Esophagus muscularis mucosa (tissue), 4 donors: ENCODE measurements at regions not wholly inside any gene's neighbourhood (a gene's known extent, or its start where the extent isn't known, plus 50 kb on each side); places are given as distances from the start of the nearest gene placed in this dataset.

Experiments
- DNase-seq: peaks from one replicate; pipeline ENCODE4 v3.0.0-alpha.2; 2017; ENCODE audit errors: extremely low spot score
- H3K27ac ChIP-seq, 4 donors: fragments of 200-600 bp; sonication (generic); replicated peaks in 1 of 4; 1 replicate in 3 of 4; 2 replicates in 1 of 4; pipeline ENCODE4 v1.5.1; 2016 to 2019; ENCODE audit warnings: mild to moderate bottlenecking in 1 of 4
- H3K27me3 ChIP-seq, 4 donors: fragments of 200-600 bp; sonication (generic); one replicate each; pipeline versions ENCODE4 v1.5.1 to v1.6.0; 2016 to 2019
- H3K36me3 ChIP-seq, 4 donors: fragments of 200-600 bp; sonication (generic); one replicate each; pipeline ENCODE4 v1.5.1; 2016 to 2019
- H3K4me1 ChIP-seq, 4 donors: fragments of 200-600 bp; sonication (generic); one replicate each; pipeline ENCODE4 v1.5.1; 2016 to 2019
- H3K4me3 ChIP-seq, 4 donors: fragments of 200-600 bp; sonication (generic); 1 replicate in 2 of 4; 2 replicates in 2 of 4; pipeline ENCODE4 v1.5.1; 2016 to 2019; ENCODE audit warnings: mild to moderate bottlenecking in 4 of 4, moderate library complexity in 1 of 4
- H3K9me3 ChIP-seq, 4 donors: fragments of 200-600 bp; sonication (generic); 1 replicate in 3 of 4; 2 replicates in 1 of 4; pipeline ENCODE4 v1.5.1; 2016 to 2019
- EP300 ChIP-seq: sonication (generic); formaldehyde crosslinking; IDR thresholded peaks from one replicate; pipeline ENCODE4 v1.6.1; 2017; ENCODE audit warnings: antibody characterized with exemption
- POLR2A ChIP-seq: fragments of 450-650 bp; IDR thresholded peaks from one replicate; pipeline ENCODE4 v1.6.1; 2017; ENCODE audit warnings: antibody characterized with exemption, moderate library complexity, mild to moderate bottlenecking, low read depth
- POLR2AphosphoS5 ChIP-seq, 2 donors: sonication (generic); formaldehyde crosslinking; IDR thresholded peaks; one replicate each; pipeline ENCODE4 v1.6.1; 2017; ENCODE audit warnings: antibody characterized with exemption in 2 of 2
- WGBS: methylation state at CpG from one replicate; pipeline ENCODE4 v1.1.5; 2018; 5-methylcytosine and 5-hydroxymethylcytosine counted together
- intact Hi-C: fragments of 100-400 bp; cut with DNase I; formaldehyde crosslinking; loops from one replicate; pipeline ENCODE4 v1.15.1; 2023
- TF ChIP-seq, protein P1 (sequence below), 3 experiments: fragments of 200-600 bp in 2 of 3; fragments of 450-650 bp in 1 of 3; sonication (generic) in 2 of 3; IDR thresholded peaks; one replicate each; pipeline ENCODE4 v1.5.1; 2017 to 2019; ENCODE audit warnings: antibody characterized with exemption in 3 of 3, mild to moderate bottlenecking in 2 of 3, moderate library complexity in 1 of 3

DNA sequence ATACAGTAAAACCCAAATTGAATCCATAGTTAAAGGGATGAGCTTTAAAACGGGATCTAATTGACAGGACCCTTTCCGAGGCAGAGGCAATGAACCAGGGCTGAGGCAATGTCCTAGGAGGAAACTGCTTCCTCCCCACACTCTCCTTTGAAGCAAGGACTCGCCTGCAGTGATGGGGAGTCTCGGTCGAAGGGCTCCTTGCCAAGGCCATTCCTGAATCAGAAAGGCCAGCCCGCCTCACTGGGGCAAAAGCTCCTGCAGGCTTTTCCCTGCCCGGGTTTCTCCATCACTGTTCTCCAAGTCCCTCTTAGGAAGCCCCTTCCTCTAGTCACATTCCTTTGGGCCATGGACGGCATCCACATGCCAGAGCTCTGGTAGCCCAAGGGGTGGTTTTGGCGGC, 132.0 kb downstream of the RBFOX3 start:
- Histone ChIP-seq H3K27ac (no peak overlapping the region), H3K9me3 (no peaks in the 10 kb centered on the region), H3K4me3 (no peak overlapping the region), H3K36me3 (peaks cover 0 to 4% (median 0%) of the 10 kb centered on the region in 4 donors), H3K27me3 (peaks cover 0 to 93% (median 3%) of the 10 kb centered on the region in 4 donors), H3K4me1 (peaks cover 0 to 16% (median 10%) of the 10 kb centered on the region in 4 donors)
- TF ChIP-seq, protein P1, sequence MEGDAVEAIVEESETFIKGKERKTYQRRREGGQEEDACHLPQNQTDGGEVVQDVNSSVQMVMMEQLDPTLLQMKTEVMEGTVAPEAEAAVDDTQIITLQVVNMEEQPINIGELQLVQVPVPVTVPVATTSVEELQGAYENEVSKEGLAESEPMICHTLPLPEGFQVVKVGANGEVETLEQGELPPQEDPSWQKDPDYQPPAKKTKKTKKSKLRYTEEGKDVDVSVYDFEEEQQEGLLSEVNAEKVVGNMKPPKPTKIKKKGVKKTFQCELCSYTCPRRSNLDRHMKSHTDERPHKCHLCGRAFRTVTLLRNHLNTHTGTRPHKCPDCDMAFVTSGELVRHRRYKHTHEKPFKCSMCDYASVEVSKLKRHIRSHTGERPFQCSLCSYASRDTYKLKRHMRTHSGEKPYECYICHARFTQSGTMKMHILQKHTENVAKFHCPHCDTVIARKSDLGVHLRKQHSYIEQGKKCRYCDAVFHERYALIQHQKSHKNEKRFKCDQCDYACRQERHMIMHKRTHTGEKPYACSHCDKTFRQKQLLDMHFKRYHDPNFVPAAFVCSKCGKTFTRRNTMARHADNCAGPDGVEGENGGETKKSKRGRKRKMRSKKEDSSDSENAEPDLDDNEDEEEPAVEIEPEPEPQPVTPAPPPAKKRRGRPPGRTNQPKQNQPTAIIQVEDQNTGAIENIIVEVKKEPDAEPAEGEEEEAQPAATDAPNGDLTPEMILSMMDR (IDR thresholded peaks at IDR 0.05): no peak
- no peak for TF ChIP-seq POLR2AphosphoS5 (IDR thresholded peaks at IDR 0.05)
- no peak for TF ChIP-seq POLR2A
- TF ChIP-seq EP300: no peak
- WGBS: 69% methylated on average over 9 of the region's 9 CpGs
- DNase-seq: no peak
- intact Hi-C loops: no loop called here

DNA sequence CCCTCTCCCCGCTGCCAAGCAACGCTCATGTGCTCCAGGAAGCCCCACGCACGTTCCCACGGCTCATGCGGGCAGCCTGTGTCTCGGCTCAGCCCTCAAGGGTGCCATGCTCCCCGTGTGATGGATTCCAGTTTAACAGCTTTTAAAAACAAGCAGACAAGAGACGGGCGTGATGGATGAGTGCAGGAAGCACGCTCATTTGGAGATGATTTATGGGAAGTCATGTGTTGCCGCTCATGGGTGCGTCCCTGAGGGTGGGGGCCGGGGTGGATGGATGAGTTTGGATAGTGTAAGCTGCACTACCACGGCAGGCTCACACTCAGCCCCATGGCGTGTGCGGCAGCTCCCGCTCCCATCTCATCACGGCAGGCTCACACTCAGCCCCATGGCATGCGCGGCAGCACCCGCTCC, 132.8 kb downstream of the RBFOX3 start:
- H3K36me3 ChIP-seq: peaks cover 0 to 4% (median 0%) of the 10 kb centered on the region in 4 donors
- H3K4me3 ChIP-seq: peak overlapping the region in 1 of 4 donors; percentile 4
- no peaks in the 10 kb centered on the region for H3K9me3 ChIP-seq
- peaks cover 0 to 87% (median 3%) of the 10 kb centered on the region in 4 donors for H3K27me3 ChIP-seq
- H3K4me1 ChIP-seq: peaks cover 0 to 16% (median 10%) of the 10 kb centered on the region in 4 donors
- intact Hi-C loops: no loop called here
- TF ChIP-seq EP300: no peak
- TF ChIP-seq, protein P1 (IDR thresholded peaks at IDR 0.05): no peak
- no peak for TF ChIP-seq POLR2A
- TF ChIP-seq POLR2AphosphoS5 (IDR thresholded peaks at IDR 0.05): no peak
- no peak for DNase-seq
- 19% methylated on average over 14 of the region's 22 CpGs for WGBS
- no peak overlapping the region for H3K27ac ChIP-seq

DNA sequence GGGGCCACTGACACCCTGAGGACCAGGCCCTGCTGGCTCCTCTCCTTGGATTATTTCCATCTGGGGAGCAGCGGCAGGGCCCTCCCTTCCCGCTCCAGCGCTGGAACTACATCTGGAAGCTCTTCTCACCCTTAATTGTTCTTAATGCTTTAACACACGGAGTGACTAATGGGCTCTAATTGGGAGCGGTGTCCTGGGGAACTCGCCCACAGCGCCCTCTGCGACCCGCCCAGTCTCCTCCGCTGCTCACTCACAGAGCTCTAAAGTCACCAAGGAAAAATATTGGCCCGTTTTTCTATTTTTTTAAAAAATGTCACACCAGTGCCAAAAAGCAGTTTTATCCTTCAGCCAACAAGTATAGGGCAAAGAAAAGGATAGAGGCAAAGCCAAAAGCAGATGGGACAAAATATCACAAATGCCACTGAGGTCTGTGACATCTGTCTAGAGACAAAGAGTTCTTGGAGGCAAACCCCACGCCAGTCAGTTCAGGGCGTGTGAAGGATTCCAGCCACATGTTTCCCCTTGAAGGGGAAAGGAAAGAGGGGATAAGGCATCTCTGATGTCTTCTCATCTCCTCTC, 134.7 kb downstream of the RBFOX3 start:
- H3K36me3 ChIP-seq: no peaks in the 10 kb centered on the region
- WGBS: 76% methylated on average over 12 of the region's 13 CpGs
- H3K4me3 ChIP-seq: no peak overlapping the region
- TF ChIP-seq POLR2AphosphoS5 (IDR thresholded peaks at IDR 0.05) (no peak), POLR2A (no peak), EP300 (no peak)
- TF ChIP-seq, protein P1 (IDR thresholded peaks at IDR 0.05): no peak
- no peak overlapping the region for H3K27ac ChIP-seq
- H3K4me1 ChIP-seq: peaks cover 0 to 16% (median 10%) of the 10 kb centered on the region in 4 donors
- no peaks in the 10 kb centered on the region for H3K9me3 ChIP-seq
- no peak for DNase-seq
- H3K27me3 ChIP-seq: peaks cover 0 to 79% (median 3%) of the 10 kb centered on the region in 4 donors
- intact Hi-C loops: no loop called here

DNA sequence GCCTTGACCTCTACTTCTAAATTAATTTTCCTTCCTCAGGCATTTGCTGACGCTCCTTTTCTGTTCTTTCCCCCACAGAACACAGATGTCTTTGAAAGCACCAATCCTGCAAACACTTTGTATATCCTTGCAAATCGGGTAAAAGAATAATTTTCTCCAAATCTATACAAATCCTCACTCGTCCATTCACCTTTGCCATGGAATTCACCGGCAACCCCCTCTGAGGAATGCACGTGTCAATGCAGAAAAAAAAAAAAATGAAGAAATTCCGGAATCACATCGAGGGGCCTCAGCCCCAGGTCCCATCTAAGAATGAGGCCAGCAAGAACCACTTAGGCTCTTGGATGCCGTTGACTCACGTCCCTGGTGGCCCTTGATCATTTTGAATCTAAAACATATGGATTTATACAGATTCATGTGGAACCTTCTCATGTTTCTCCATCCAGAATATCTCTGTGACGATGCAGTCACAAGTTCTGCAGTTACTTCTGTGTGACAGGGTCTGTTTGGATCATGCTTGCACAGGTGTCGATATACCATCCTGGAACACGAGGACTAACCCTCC, 136.9 kb downstream of the RBFOX3 start:
- Histone ChIP-seq H3K4me3 (no peak overlapping the region), H3K27me3 (peaks cover 0 to 78% (median 3%) of the 10 kb centered on the region in 4 donors), H3K9me3 (no peaks in the 10 kb centered on the region), H3K4me1 (peaks cover 0 to 14% (median 10%) of the 10 kb centered on the region in 4 donors), H3K36me3 (no peaks in the 10 kb centered on the region), H3K27ac (no peak overlapping the region)
- no peak for DNase-seq
- intact Hi-C loops: no loop called here
- TF ChIP-seq EP300 (no peak), POLR2A (no peak), POLR2AphosphoS5 (IDR thresholded peaks at IDR 0.05) (no peak)
- TF ChIP-seq, protein P1 (IDR thresholded peaks at IDR 0.05): no peak
- WGBS: 69% methylated on average over 12 of the region's 12 CpGs
